IPS DF 4.7 (cell line): ENCODE measurements at regions not wholly inside any gene's neighbourhood (a gene's known extent, or its start where the extent isn't known, plus 50 kb on each side); places are given as distances from the start of the nearest gene placed in this dataset.

Experiments
- DNase-seq: peaks from one replicate; pipeline ENCODE4 v3.0.0-alpha.2; 2013; ENCODE audit warnings: low spot score; ENCODE audit errors: extremely low read depth

DNA sequence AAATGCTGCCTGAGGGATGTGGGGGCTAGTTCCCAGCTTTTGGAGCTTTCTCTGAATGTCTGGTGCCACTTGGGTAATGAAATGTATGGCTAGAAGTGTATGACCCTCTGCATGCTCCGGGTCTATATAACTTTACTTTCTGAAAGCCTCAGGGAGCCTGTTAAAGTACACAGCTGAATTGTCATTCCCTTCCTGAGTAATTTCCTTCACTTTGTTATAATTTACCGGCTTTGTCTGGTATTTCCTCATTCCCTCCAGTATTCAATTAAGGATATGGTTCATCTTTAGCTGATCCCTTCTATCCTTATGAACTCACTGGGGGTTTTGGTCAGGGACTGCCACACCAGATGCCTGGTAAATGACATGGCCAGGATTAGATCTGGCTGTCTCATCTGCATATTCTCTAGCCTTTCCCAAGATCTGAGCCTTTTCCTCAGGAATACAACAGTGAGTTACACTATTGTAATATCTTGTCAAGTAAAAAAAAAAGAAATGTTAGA lies 620.3 kb downstream of the ZPLD1 start:
- no peak for DNase-seq

DNA sequence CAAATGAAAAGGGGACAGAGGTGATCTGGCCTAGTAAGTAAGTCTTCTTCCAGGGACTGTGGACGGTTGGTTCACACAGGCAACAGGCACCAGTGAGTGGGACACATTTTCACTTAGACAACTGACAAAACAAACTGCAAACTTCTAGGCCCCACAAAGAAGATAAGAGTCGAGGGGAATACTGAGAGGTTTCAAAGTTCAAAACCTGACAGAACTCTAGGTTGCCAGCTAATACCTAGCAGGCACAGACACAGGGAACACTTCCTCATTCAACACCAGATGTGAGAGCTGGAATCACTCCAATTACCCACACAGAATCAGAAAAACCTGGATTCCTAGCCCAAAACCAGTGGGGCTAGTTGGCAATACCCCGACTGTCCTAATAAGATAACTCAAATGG lies 621.7 kb downstream of the ZPLD1 start:
- DNase-seq, result no peak

DNA sequence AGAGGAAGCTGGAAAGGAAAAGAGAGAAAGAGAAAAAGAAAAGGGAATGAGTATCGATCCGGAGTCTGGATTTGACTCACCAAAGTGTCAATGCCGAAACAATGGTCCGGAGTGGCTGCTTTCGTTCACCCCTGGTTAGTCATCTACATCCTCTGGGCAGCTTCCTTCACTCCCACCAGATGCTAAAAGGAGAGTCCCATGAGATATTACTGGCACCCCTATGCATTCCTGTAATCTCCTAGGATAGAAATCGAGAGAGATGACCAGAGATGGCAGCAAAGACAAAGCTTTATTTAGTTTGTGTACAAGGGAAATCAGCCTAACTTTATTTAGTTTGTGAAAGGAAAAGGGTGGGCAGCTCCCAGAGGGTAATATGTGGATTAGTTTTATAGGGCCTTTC lies 622.2 kb downstream of the ZPLD1 start:
- no peak for DNase-seq

DNA sequence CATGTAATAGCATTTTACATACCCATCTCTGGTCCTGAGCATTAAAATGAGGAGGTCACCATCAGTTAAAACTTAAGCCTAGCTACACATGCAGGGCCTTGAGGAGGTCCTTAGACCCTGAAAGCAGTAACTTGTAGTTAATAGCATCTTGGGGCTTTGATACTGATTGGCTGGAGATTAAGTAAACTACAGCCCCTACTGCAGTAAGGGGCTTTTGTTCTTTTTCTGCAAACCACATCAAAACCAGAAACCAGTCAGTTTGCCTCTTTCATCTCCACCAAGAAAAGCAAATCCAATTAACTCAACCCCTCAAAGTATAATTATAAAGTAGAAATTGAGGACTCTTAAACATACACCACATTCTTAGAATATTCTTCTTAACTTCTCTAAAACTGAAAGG lies 622.7 kb downstream of the ZPLD1 start:
- DNase-seq, result no peak

DNA sequence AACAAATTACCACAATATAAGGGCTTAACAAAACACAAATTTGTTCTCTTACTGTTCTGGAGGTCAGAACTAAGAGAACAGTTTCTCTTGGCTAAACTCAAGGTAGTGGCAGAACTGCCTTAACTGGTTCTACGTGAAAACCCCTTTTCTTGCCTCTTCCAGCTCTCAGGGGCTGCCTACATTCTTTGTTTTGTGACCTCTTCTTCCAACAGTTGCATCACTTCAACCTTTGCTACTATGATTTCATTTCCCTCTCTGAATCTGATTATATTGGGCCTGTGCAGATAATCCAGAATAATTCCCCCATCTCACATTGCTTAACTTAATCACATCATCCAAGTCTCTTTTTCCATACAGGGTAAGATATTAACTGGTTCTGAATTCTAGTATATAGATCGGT lies 624.6 kb downstream of the ZPLD1 start:
- no peak for DNase-seq

DNA sequence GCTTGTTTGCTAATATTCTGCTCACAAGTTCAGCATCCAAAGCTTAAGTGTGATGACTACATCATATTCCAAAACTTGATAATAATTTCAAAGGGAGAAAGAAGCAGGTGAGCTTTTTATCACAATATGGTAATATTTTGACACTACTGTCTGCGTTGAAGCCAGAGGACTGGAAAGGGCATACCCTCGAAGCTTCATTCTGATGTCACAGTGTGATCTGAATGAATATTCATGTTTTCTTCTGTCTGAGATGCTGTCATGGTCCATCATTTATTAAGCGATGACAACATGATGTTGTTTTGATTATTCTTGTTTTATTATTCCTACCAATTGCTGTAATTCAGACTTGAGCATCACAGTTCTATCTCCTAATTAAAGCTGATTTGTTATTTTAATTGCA lies 625.4 kb downstream of the ZPLD1 start:
- no peak for DNase-seq

DNA sequence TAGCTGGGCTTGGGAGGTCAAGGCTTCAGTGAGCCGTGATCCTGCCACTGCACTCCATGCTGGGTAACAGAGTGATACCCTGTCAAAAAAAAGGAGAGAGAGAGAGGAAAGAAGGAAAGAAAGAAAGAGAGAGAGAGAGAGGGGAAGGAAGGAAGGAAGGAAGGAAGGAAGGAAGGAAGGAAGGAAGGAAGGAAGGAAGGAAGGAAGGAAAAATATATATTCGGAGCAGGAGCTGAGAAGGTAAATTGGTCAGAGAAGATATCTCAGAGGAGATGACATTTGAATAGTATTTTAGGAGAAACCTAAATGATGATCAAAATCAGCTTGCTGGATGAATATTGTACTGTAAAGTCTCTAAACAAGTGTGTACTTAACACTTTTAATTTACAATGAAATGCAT lies 633.1 kb downstream of the ZPLD1 start:
- DNase-seq, result no peak

DNA sequence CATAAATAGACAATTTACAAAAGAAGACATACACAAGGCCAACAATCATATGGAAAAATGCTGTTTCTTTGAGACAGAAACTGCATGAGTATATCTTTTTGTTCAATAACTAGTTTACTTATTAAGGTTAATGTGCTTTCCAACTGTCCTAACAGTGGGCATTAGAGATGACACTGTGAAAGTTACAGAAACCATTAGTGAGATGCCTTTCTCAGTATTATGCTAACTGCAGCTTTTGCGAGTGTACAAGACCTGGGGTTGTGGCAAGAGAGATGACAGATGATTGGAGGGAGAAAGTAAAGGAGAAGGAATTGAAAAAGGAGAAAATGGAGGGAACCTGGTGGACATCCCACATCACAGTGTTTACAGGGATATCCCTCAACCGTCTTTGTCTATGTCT lies 640.5 kb downstream of the ZPLD1 start:
- no peak for DNase-seq

DNA sequence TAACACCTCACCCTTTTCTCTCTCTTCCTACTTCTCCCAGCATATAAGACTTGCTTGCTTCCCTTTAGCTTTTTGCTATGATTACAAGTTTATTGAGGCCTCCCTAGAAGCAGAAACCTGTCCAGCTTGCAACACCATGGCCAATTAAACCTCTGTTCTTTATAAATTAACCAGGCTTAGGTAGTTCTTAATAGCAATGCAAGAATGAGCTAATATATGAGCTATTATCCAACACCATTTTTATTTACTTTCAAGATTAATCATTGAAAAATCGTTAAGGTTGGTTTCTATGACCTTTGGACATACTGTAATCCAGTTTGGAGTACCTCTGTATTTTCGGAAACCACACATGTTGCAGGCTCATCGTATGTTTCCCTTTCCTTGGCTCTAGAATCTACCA lies 643.1 kb downstream of the ZPLD1 start:
- DNase-seq, result no peak

DNA sequence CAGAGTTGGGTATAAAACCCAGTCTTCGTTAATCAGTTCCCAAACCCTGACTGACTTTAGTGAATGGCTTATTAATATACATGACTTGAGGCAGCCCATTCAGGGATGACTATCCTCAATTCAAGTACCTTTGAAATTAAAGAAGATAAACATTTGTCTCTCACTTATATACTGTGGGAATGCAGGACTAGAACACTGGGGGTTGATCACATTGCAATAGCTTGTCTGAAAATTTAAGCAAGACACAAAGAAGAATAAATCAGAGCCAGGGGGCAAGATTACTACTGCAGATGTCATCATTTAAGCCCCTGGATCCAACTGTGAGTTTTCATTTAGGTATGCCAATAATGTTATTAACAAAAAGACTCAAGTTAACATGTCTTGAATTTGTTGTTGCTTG lies 647.7 kb downstream of the ZPLD1 start:
- DNase-seq, result no peak

DNA sequence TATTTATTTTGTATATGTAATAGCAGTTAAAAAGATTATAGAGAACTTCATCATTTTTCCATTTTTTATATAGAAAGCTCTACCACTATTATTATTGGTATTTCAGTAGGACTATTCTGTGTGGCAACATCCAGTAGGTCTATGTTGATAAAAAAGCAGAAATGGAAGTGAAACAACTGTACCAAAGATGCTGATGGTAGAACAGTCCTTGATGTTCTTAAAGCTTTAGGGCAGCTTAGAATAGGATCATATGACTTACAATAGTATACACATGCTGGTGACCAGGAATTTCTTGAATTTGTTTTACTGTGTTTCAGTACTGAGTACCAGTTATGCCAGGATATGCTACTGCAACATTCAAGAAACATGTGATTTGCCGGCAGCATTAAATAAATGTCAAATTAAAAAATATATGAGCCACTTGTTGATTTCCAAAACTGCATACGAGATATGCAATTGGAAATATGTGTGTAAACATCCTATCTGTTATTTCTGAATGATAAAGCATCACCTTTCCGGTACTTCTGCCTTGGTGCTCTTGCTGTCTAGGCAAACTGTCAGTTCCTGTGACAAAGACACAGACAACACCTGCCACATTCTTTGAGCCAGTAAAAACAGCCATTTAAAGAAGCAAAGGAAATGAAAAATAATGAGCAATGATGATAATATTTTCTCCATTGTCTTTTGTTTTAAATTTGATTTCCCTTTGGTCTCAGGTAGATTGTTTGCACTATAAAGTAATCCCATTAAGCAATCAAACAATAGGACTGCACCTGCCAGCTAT lies 649.2 kb downstream of the ZPLD1 start:
- DNase-seq, result no peak

DNA sequence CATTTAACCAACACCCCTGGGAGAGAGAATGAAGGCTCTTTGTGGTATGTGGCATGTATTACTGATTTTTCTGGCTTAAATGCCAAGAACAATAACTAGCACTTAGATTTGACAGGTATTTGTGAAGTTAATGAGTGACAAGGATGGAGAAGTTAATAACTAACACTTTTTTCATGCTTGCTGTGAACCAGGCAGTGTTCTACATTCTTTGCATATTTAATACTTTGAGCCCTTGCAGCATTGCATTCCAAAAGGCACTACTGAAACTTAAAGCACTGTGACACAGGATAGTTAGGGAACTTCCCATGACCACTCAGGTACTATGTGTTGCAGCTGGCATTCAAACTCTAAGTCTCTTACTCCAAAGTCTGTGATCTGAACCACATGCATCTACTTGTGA lies 650.6 kb downstream of the ZPLD1 start:
- DNase-seq, result no peak

DNA sequence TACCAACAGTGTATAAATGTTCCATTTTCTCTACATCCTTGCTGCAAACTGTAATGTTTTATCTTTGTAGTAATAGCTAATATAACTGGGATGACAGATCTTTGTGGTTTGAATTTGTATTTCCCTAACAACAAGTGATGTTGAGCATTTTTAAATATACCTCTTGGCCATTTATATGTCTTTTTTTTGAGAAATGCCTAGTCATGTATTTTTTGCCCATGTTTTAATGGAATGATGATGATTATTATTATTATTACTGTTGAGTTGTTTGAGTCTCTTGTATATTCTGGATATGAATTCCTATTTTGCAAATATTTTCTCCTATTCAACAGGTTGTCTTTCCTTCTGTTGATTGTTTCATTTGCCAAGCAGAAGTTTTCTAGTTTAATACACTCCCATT lies 654.9 kb downstream of the ZPLD1 start:
- no peak for DNase-seq

DNA sequence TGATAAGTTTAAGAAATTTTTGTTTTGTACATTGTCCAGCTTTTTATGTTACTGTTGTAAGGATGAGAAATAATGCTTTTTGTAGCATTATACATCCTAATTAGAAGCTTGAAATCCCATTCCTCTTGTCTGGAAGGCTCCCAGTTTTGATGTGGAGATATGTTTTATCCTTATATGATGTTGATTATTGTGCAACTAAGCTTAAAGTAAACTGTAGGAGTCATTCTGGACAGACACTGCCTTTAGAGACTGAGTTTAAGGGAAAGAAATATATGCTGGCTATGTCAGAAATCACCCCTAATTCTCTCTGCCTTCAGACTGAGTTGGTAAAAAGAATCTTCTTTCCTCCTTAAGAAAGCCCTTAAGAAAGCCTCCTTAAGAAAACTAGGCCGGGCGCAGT lies 670.4 kb downstream of the ZPLD1 start:
- DNase-seq, result no peak

DNA sequence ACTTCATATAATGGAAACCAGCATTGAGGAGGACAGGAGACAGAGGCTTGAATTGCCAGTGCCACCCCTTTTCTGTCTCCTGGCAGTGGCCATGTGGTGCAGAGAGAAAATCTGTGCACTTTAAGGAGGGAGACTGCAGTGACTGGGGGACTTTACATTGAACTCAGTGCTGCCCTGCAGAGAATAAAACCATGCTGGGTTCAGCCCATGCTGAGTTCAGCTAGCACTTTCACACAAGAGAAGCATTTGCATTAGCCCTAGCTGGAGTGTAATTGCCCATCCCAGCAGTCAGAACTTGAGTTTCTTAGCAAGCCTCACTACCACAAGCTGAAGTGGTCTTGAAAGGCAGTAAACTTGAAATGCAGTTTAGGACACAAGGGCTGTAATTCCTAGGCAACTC lies 677.5 kb downstream of the ZPLD1 start:
- no peak for DNase-seq

DNA sequence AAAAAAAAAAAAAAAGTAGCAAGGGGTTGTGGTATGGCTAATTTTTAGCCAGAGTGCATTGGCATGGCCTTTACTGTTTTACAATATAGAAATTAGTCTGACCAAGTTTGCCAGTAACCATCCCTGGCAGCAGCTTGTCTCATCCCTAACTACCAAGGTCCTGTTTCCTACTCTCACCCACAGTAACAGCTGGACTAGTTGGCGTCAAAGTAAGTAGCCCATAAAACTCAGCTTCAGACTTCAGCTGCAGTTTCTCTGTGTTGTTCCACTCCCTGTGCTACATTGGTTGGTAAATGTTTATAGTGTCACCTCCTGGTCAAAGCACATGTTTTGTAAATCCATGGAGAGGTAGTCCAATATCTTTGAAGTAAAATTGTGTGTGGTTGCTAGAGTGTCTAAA lies 691.3 kb downstream of the ZPLD1 start:
- no peak for DNase-seq

DNA sequence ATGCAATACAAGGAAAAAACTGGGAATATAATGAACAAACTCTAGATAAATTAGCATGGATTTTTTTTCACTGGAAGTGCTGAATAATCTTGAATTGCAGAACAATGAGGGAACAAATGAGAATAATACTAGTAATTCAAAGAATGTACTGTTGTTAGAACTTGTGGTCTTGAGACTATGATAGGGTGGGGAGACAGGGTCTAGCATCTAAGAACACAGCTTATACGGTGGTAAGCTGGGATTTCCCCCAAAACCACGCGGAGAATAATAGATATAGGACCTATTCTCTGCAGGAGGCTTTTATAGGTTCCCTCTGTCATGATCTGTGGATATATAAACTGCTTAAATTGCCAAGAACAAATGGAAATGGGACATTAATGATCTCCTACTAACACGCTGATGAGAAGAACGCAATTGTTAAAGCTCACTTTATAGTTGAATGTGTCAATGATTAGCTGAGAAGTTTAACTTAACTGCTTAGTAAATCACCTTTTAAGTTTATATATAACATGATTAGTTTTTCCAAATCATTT lies 692.3 kb downstream of the ZPLD1 start:
- DNase-seq, result no peak

DNA sequence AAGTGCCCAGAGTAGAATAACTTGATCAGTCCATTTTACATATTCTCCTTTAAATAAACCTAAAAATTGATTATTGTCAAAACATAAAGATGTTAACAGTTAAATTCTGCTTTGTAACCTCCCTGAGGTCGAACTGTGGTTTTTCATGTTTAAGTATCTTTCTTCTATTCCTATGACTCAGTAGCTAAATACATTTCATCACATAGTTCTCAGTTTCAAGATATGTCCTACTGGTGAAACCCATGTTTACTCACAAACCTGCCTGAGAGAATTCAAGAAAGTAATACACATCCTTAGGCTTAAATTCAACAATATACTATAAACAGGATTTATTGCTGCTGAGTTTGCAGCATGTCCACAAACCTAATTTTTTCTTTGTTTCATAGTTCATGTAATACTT lies 692.9 kb downstream of the ZPLD1 start:
- DNase-seq, result no peak

DNA sequence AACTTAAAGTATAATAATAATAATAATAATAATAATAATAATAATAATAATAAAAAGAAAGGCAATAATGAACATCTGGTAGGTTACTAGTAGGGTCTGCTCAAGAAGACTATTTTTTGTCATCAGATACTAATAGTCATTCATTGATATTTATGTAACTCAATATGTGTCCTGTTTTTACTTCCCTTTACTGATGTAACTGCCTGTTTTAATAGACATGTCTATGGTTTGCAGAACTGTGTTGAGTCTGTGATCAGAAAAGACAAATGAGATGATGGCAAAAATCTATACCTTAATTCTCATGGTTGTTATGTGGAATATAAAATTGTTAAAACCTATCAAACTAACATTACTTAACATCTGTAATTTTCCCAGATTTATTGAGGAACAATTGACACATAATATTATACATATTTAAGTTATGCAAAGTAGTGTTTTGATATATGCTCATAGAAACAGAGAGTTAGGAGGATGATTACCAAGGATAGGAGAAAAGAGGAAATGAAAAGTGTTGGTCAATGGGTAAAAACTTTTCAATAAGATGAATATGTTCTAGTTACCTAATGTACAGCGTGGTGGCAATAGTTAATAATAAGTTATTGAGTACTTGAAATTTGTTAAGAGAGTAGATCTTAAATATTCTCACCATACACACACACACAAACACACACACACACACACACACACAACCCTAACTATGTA lies 699.4 kb downstream of the ZPLD1 start:
- DNase-seq, result no peak

DNA sequence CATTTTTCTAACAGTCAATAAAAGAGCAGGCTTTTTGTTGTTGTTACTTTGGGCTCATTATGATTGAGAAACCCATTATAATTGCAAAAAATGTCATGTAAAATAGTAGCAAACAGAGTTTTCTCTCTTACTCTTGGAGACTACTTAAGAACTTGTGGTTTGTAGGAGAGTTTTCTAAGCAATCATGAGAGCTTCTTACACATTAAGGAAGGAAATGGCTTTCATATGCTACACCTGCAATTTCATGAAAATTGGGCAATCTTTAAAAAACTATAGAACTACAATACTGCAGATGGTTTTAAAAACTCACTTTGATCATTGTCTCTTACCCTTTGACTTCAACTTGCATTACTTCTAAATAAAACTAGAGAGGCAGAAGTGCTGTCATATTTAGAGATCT lies 701.8 kb downstream of the ZPLD1 start:
- no peak for DNase-seq

DNA sequence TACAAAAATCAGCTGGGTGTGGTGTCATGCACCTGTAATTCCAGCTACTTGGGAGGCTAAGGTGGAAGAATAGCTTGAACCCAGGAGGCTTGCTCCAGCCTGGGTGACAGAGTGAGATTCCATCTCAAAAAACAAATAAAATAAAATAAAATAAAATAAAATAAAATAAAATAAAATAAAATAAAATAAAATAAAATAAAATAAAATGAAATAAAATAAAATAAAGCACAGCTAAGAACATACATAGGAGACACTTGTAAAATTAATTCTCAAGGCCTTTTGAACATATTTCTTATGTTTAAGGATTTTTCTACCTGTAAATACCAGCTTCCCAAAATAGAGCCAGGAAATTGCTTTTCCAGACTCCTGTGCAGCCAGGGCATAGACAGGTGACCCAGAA lies 703.0 kb downstream of the ZPLD1 start:
- DNase-seq, result no peak

DNA sequence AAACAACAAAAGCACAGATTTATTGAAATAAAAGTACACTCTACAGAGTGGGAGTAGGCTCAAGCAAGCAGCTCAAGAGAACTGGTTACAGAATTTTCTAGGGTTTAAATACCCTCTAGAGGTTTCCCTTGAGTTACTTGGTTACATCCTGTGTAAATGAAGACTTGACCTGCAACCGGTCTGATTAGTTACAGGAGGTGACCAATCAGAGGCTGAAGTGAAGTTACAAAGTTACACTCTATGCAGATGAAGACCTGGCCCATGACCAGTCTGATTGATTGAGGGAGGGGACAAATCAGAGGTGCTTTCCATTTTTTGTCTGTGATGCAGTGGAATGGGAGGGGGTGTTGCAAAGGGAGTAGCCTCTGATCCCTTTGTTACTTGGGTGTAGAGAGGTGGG lies 723.4 kb downstream of the ZPLD1 start:
- DNase-seq, result peak; percentile 2

DNA sequence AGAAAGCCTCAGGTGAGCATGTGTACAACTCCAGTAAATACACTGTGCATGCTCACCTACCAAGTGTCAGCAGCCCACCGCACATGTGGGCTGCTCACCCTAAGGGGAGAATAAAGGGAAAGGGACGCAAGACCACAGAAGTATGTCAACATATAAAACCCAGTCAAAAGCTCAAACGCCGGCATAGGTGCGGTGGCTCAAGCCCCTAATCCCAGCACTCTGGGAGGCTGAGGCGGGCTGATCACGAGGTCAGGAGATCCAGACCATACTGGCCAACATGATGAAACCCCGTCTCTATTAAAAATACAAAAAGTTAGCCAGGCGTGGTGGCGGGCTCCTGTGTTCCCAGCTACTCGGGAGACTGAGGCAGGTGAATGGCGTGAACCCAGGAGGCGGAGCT lies 732.1 kb downstream of the ZPLD1 start:
- DNase-seq, result no peak
